Thyroid gland (tissue), 4 donors: ENCODE measurements at regions not wholly inside any gene's neighbourhood (a gene's known extent, or its start where the extent isn't known, plus 50 kb on each side); places are given as distances from the start of the nearest gene placed in this dataset.

Source experiments
- DNase-seq, 2 donors: peaks; one replicate each; pipeline ENCODE4 v3.0.0-alpha.2; 2019
- H3K27ac ChIP-seq, 3 donors: fragments of 200-600 bp; sonication (generic); 1 replicate in 2 of 3; 2 replicates in 1 of 3; pipeline ENCODE4 v1.5.1; 2016 to 2019; ENCODE audit warnings: mild to moderate bottlenecking in 1 of 3, moderate library complexity in 1 of 3
- H3K27me3 ChIP-seq: fragments of 200-600 bp; sonication (generic); one replicate; pipeline ENCODE4 v1.5.1; 2019
- H3K36me3 ChIP-seq, 2 donors: fragments of 200-600 bp; sonication (generic); one replicate each; pipeline ENCODE4 v1.5.1; 2016 to 2019
- H3K4me1 ChIP-seq, 2 donors: fragments of 200-600 bp; sonication (generic); one replicate each; pipeline ENCODE4 v1.5.1; 2017 to 2019
- H3K4me3 ChIP-seq, 3 donors: fragments of 200-600 bp; sonication (generic); replicated peaks in 1 of 3; 1 replicate in 2 of 3; 2 replicates in 1 of 3; pipeline ENCODE4 v1.5.1; 2016; ENCODE audit warnings: mild to moderate bottlenecking in 1 of 3
- H3K9me3 ChIP-seq: fragments of 200-600 bp; sonication (generic); one replicate; pipeline ENCODE4 v1.5.1; 2017
- POLR2A ChIP-seq, 2 donors: fragments of 450-650 bp; IDR thresholded peaks; one replicate each; pipeline ENCODE4 v1.6.1; 2017; ENCODE audit warnings: antibody characterized with exemption in 2 of 2, mild to moderate bottlenecking in 2 of 2, moderate library complexity in 1 of 2
- WGBS, 2 donors: methylation state at CpG; one replicate each; pipeline ENCODE4 v1.1.5; 2017; 5-methylcytosine and 5-hydroxymethylcytosine counted together
- intact Hi-C: fragments of 100-400 bp; cut with DNase I; formaldehyde crosslinking; loops from one replicate; pipeline ENCODE4 v1.15.1; 2023
- TF ChIP-seq, protein P1 (sequence below), 6 experiments: fragments of 200-600 bp in 3 of 6; fragments of 450-650 bp in 3 of 6; sonication (generic) in 3 of 6; IDR thresholded peaks; one replicate each; pipeline ENCODE4 v1.5.1; 2016 to 2019; ENCODE audit warnings: antibody characterized with exemption in 6 of 6, mild to moderate bottlenecking in 2 of 6, inconsistent platforms in 1 of 6, moderate library complexity in 1 of 6

DNA sequence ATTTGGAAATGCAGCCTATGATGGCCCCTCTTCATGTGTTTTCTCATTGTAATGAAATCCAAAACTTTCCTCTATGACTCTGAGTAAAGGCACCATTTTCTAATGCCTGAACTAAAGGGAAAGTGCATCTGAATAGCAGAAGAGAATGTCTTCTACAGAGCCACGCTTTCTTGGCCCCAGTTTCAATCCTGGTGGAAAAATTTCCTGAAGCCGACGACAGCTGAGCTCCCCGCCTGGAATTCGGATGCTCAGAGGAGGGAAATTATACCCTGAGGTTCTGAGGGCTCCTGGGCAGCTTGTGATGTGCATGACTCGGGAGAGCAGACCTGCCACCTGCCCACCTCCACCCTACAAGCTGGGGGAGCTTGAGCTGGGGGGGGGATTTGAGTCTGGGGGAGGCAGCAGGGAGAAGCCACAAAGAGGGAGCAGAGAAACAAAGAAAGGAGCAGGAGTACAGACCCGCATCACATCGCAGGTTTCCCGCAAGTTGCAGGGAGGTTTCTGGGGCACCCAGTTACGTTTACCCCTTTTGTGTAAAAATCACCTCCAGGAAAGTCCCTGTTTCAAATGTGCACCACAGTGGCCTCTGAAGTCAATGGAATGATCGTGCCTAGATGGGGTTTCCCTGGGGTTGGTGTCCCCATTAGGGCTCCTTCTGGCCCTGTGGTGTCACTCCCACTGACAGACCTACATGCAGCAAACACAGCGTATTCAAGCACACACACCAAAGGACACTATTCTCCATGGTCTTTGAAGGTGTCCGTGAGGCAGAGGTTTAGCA lies 145.6 kb upstream of the RBPJ start:
- intact Hi-C loops: no loop called here
- Histone ChIP-seq H3K4me3 (no peak overlapping the region), H3K27me3 (no peaks in the 10 kb centered on the region), H3K27ac (no peak overlapping the region), H3K4me1 (peaks cover 9 to 12% of the 10 kb centered on the region in 2 donors), H3K9me3 (no peaks in the 10 kb centered on the region), H3K36me3 (no peaks in the 10 kb centered on the region)
- TF ChIP-seq, protein P1, sequence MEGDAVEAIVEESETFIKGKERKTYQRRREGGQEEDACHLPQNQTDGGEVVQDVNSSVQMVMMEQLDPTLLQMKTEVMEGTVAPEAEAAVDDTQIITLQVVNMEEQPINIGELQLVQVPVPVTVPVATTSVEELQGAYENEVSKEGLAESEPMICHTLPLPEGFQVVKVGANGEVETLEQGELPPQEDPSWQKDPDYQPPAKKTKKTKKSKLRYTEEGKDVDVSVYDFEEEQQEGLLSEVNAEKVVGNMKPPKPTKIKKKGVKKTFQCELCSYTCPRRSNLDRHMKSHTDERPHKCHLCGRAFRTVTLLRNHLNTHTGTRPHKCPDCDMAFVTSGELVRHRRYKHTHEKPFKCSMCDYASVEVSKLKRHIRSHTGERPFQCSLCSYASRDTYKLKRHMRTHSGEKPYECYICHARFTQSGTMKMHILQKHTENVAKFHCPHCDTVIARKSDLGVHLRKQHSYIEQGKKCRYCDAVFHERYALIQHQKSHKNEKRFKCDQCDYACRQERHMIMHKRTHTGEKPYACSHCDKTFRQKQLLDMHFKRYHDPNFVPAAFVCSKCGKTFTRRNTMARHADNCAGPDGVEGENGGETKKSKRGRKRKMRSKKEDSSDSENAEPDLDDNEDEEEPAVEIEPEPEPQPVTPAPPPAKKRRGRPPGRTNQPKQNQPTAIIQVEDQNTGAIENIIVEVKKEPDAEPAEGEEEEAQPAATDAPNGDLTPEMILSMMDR (IDR thresholded peaks at IDR 0.05): no peak
- TF ChIP-seq POLR2A (IDR thresholded peaks at IDR 0.05): no peak
- WGBS, 2 donors: 80 to 89% methylated on average over 13 of the region's 13 CpGs
- DNase-seq: no peak

DNA sequence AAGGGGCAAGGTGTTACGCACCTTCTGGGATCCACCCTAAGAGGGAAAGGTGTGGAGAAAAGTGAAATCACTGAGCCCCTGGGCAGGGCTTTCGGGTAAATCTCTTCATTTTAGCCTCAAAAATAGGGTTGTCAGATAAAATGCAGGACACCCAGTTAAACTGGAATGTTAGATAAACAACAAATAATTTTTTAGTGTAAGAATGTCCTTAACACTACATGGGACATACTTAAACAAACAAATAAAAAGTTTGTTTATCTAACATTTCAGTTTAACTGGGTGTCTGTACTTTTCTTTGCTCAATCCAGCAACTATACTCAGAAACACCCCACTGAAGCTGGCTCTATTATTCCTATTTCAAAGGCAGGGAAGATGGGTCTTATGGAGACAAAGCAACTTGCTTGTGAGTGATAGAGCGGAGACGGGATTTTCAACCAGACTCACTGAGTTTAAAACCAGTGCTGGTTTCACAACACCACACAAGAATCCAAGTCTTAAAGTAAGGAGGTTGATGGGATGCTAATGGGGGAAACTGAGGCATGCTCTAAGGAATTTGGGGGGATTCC lies 144.8 kb upstream of the RBPJ start:
- H3K27ac ChIP-seq: no peak overlapping the region
- 73 to 76% methylated on average over 4 of the region's 4 CpGs for WGBS, 2 donors
- no peaks in the 10 kb centered on the region for H3K36me3 ChIP-seq
- H3K4me1 ChIP-seq: peaks cover 9 to 12% of the 10 kb centered on the region in 2 donors
- no peak overlapping the region for H3K4me3 ChIP-seq
- DNase-seq: no peak
- TF ChIP-seq, protein P1 (IDR thresholded peaks at IDR 0.05): no peak
- no peak for TF ChIP-seq POLR2A (IDR thresholded peaks at IDR 0.05)
- H3K9me3 ChIP-seq: no peaks in the 10 kb centered on the region
- intact Hi-C loops: no loop called here
- no peaks in the 10 kb centered on the region for H3K27me3 ChIP-seq

DNA sequence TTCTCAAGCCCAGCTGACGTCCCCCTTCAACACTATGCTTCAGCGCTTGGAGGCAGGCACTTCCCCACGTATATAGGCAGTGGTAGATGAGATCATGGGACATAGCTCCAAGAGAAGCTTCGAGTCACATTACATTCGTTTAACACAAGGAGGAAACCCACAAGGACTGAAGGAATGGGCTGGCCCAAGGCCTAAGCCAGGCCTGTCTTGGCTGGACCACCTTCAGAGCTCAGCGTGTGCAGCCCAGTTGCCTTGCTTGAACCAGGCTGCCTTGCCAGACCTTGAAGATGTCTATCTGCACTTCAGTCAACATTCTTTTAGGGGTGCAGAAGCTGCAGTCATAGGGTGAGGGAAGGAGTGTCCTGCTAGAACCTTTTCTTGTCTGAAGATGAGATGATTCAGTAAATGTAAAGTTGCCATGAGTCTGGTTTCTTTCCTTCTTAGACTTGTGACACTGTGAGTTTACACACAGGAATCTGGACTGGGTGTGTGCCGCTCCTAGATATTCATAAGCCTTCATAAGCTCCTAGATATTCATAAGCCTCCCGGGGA lies 144.1 kb upstream of the RBPJ start:
- H3K4me3 ChIP-seq: no peak overlapping the region

GRCh38 chr4:26178854-26179253 lies 142.0 kb upstream of the RBPJ start:
- TF ChIP-seq, protein P1 (IDR thresholded peaks at IDR 0.05): no peak
- Histone ChIP-seq H3K4me1 (peaks cover 9 to 12% of the 10 kb centered on the region in 2 donors), H3K4me3 (no peak overlapping the region), H3K27ac (no peak overlapping the region), H3K27me3 (no peaks in the 10 kb centered on the region), H3K36me3 (no peaks in the 10 kb centered on the region), H3K9me3 (no peaks in the 10 kb centered on the region)
- 66 to 71% methylated on average over 6 of the region's 6 CpGs for WGBS, 2 donors
- intact Hi-C loops: no loop called here
- DNase-seq: no peak

More for the DNA sequence above, 144.1 kb upstream of the RBPJ start:
- Histone ChIP-seq H3K9me3 (no peaks in the 10 kb centered on the region), H3K36me3 (no peaks in the 10 kb centered on the region), H3K4me1 (peaks cover 9 to 12% of the 10 kb centered on the region in 2 donors), H3K27me3 (no peaks in the 10 kb centered on the region), H3K27ac (no peak overlapping the region)
- 69 to 77% methylated on average over 5 to 8 of the region's 8 CpGs for WGBS, 2 donors
- intact Hi-C loops: no loop called here
- TF ChIP-seq, protein P1 (IDR thresholded peaks at IDR 0.05): no peak
- TF ChIP-seq POLR2A (IDR thresholded peaks at IDR 0.05): no peak
- no peak for DNase-seq

- Histone ChIP-seq H3K36me3 (no peaks in the 10 kb centered on the region), H3K27ac (no peak overlapping the region), H3K27me3 (no peaks in the 10 kb centered on the region), H3K9me3 (no peaks in the 10 kb centered on the region), H3K4me1 (peaks cover 9 to 12% of the 10 kb centered on the region in 2 donors), H3K4me3 (no peak overlapping the region)
- no peak for DNase-seq
- intact Hi-C loops: no loop called here
- 86 to 91% methylated on average over 6 of the region's 6 CpGs for WGBS, 2 donors
- TF ChIP-seq, protein P1 (IDR thresholded peaks at IDR 0.05): no peak
Observed at GRCh38 chr4:26179316-26179760, 141.5 kb upstream of the RBPJ start.
